ENCODE measurements at regions not wholly inside any gene's neighbourhood (a gene's known extent, or its start where the extent isn't known, plus 50 kb on each side); places are given as distances from the start of the nearest gene placed in this dataset.

GRCh38 chr18:60981682-60982328, 351.4 kb upstream of the CDH20 start:
- TF ChIP-seq CTCF (IDR thresholded peaks at IDR 0.05) = no peak
- no peak for TF ChIP-seq REST (IDR thresholded peaks at IDR 0.05; ENCODE audit: insufficient read depth in 1 of 2, low read depth in 2 of 2, low read length in 1 of 2)
- no peak for TF ChIP-seq SIN3A (IDR thresholded peaks at IDR 0.05; ENCODE audit: borderline replicate concordance, insufficient read depth, low read depth, low read length)
